ENCODE measurements at regions not wholly inside any gene's neighbourhood (a gene's known extent, or its start where the extent isn't known, plus 50 kb on each side); places are given as distances from the start of the nearest gene placed in this dataset.

DNA sequence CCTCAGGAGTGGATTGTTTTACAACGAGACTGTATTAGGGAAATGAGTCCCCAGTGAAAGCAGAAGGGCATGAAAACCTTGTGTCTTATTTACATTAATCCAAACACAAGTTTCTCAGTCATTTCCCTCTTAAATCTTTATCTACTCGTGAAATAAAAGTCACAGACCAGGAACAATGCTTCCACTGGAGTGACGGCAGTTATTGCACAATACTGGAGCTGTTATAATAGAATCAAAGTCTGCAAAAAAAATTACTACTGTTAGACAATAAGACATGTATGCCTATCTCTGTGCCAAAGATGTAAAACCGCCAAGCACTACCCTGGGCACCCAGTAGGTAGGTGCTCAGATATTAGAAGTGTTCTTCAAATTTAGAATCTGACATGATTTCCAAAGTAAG is 375.5 kb downstream of the ZNF521 start:
- TF ChIP-seq, protein P1, sequence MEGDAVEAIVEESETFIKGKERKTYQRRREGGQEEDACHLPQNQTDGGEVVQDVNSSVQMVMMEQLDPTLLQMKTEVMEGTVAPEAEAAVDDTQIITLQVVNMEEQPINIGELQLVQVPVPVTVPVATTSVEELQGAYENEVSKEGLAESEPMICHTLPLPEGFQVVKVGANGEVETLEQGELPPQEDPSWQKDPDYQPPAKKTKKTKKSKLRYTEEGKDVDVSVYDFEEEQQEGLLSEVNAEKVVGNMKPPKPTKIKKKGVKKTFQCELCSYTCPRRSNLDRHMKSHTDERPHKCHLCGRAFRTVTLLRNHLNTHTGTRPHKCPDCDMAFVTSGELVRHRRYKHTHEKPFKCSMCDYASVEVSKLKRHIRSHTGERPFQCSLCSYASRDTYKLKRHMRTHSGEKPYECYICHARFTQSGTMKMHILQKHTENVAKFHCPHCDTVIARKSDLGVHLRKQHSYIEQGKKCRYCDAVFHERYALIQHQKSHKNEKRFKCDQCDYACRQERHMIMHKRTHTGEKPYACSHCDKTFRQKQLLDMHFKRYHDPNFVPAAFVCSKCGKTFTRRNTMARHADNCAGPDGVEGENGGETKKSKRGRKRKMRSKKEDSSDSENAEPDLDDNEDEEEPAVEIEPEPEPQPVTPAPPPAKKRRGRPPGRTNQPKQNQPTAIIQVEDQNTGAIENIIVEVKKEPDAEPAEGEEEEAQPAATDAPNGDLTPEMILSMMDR (IDR thresholded peaks at IDR 0.05) = no peak
- TF ChIP-seq POLR2A (IDR thresholded peaks at IDR 0.05) = no peak

Data from testis (tissue), 2 donors.